Skeletal muscle tissue (tissue), 3 donors: ENCODE measurements at regions not wholly inside any gene's neighbourhood (a gene's known extent, or its start where the extent isn't known, plus 50 kb on each side); places are given as distances from the start of the nearest gene placed in this dataset.

Experiments
- H3K27ac ChIP-seq: one replicate; pipeline ENCODE4 v1.7.0; 2013; ENCODE audit warnings: mild to moderate bottlenecking, low read depth, low read length, inconsistent platforms
- H3K27me3 ChIP-seq, 3 donors: one replicate each; pipeline ENCODE4 v1.7.0; 2013; ENCODE audit warnings: low read length in 3 of 3; ENCODE audit not compliant: control insufficient read depth in 3 of 3, insufficient read depth in 3 of 3
- H3K36me3 ChIP-seq, 3 donors: one replicate each; pipeline ENCODE4 v1.7.0; 2013; ENCODE audit warnings: low read length in 3 of 3; ENCODE audit not compliant: control insufficient read depth in 3 of 3, insufficient read depth in 3 of 3
- H3K4me1 ChIP-seq, 3 donors: one replicate each; pipeline ENCODE4 v1.7.0; 2013; ENCODE audit warnings: low read length in 3 of 3, mild to moderate bottlenecking in 3 of 3; ENCODE audit not compliant: control insufficient read depth in 3 of 3, insufficient read depth in 3 of 3
- H3K4me3 ChIP-seq, 3 donors: one replicate each; pipeline ENCODE4 v1.7.0; 2013; ENCODE audit warnings: low read length in 3 of 3
- H3K9ac ChIP-seq, 3 donors: one replicate each; pipeline ENCODE4 v1.7.0; 2013; ENCODE audit warnings: low read length in 3 of 3, mild to moderate bottlenecking in 3 of 3, moderate library complexity in 2 of 3, low read depth in 1 of 3
- H3K9me3 ChIP-seq, 3 donors: one replicate each; pipeline ENCODE4 v1.7.0; 2013; ENCODE audit warnings: low read length in 3 of 3; ENCODE audit not compliant: control insufficient read depth in 3 of 3
- donor health status: Osteomylitis.

- H3K9me3 ChIP-seq = peaks cover 0 to 5% (median 0%) of the 10 kb centered on the region in 3 donors
- no peak overlapping the region for H3K27ac ChIP-seq
- H3K27me3 ChIP-seq = peaks cover 3 to 32% (median 8%) of the 10 kb centered on the region in 3 donors
- no peak overlapping the region for H3K4me3 ChIP-seq
- no peak overlapping the region for H3K9ac ChIP-seq
- no peaks in the 10 kb centered on the region for H3K4me1 ChIP-seq
- H3K36me3 ChIP-seq = no peaks in the 10 kb centered on the region
These were observed 141.1 kb upstream of the ETV3 start for GRCh38 chr1:157279138-157279801.

DNA sequence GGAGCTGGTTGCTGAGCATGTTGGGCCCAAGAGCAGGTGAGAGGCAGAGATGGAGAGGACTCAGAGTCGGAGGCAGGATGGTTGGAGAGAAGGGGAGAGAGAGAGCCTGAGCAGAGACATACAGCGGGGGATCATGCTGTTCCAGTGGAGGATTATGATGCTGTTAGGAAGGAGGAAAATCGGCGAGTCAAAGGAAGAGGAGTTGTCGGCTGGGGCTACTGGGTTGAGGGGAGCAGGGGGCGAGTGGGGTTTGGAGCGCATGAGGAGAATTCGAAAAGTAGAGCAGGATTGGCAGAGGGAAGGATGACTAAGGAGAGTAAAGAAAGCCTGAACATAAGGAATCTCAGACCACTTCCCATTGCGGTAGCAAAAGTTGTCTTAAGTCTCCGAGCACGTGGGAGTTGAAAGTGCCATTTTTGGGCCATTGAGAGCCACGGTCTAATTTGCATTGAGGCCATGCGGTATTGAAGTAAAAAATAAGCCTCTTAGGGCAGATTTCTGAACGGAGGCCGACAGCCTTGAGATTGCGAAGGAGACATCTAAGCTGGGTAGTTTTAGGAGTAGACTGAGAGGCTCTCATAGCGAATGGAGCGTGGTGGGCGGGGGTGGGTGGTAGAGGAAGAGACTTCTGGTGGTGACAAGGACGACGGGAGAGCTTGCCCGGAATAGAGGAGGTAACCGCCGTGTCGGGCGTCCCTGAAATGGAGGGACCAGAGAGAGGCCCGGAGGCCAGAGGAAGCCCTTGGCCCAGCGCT lies 140.4 kb upstream of the ETV3 start:
- Histone ChIP-seq H3K9ac (no peak overlapping the region), H3K9me3 (peaks cover 0 to 2% (median 0%) of the 10 kb centered on the region in 3 donors), H3K4me1 (no peaks in the 10 kb centered on the region), H3K4me3 (no peak overlapping the region), H3K36me3 (no peaks in the 10 kb centered on the region), H3K27ac (no peak overlapping the region), H3K27me3 (peaks cover 3 to 32% (median 8%) of the 10 kb centered on the region in 3 donors)

DNA sequence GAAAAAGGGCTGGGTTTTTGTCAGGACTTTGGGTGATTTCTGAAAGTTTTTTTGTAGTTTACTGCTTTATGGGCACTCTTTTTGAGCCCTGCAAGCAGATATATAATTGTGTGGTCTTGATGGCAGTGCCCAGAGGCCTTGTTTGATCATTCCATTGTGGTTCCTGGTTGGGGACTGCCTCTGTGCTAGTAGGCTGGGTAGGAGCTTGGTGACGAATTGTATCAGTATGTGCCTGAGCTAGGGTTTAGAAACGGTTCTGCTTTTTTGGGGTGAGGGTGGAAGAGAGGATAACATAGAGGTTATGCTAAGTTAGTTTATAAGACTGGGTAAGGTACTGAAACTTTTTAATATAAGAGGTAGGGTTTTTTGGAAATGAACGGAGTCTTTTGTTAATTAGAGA lies 139.7 kb upstream of the ETV3 start:
- H3K4me1 ChIP-seq = no peaks in the 10 kb centered on the region
- H3K36me3 ChIP-seq = no peaks in the 10 kb centered on the region
- H3K27ac ChIP-seq = no peak overlapping the region
- H3K9ac ChIP-seq = no peak overlapping the region
- H3K9me3 ChIP-seq = peaks cover 0 to 2% (median 0%) of the 10 kb centered on the region in 3 donors
- peaks cover 3 to 32% (median 8%) of the 10 kb centered on the region in 3 donors for H3K27me3 ChIP-seq
- H3K4me3 ChIP-seq = no peak overlapping the region

- no peaks in the 10 kb centered on the region for H3K4me1 ChIP-seq
- no peaks in the 10 kb centered on the region for H3K36me3 ChIP-seq
- H3K27ac ChIP-seq = no peak overlapping the region
- H3K9ac ChIP-seq = no peak overlapping the region
- peaks cover 0 to 2% (median 0%) of the 10 kb centered on the region in 3 donors for H3K9me3 ChIP-seq
- H3K4me3 ChIP-seq = no peak overlapping the region
- H3K27me3 ChIP-seq = peaks cover 3 to 29% (median 8%) of the 10 kb centered on the region in 3 donors
These were observed 139.1 kb upstream of the ETV3 start for GRCh38 chr1:157277281-157277680.

DNA sequence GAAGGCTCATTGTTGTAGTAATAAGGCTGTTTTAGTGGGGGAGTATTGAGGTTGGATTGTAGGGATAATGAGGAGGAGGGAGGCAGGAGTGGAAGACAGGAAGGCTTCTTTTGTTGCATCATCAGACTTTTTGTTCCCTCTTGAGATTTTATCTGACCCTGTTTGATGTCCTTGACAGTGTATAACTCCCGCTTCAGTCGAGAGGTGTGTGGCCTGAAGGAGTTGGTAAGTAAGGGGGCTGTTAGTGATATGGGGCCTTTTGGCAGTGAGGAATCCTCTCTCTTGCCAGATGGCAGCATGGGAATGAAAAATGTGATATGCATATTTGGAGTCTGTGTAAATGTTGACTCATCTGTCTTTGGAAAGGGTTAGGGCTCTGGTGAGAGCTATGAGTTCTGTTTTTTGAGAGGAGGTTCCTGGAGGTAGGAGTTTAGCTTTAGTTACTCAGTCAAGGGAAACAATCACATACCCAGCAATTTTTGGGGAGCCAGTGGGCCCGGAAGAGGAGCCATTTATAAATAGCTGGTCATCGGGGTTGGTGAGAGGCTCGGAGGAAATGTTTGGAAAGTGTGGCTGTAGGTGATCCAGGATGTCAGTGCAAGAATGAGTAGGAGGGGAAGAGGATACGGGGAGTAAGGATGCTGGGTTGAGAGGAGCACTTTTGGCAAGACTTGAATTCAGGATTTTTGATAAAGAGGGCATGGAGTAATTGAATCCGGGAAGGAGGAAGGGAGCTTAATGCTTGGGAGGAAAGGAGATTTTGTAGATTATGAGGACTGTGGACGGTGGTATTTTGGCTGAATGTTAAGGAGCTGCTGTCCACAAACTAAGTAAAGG lies 136.7 kb upstream of the ETV3 start:
- Histone ChIP-seq H3K27ac (no peak overlapping the region), H3K36me3 (no peaks in the 10 kb centered on the region), H3K27me3 (peaks cover 3 to 26% (median 8%) of the 10 kb centered on the region in 3 donors), H3K9ac (no peak overlapping the region), H3K9me3 (no peaks in the 10 kb centered on the region), H3K4me1 (no peaks in the 10 kb centered on the region), H3K4me3 (no peak overlapping the region)

DNA sequence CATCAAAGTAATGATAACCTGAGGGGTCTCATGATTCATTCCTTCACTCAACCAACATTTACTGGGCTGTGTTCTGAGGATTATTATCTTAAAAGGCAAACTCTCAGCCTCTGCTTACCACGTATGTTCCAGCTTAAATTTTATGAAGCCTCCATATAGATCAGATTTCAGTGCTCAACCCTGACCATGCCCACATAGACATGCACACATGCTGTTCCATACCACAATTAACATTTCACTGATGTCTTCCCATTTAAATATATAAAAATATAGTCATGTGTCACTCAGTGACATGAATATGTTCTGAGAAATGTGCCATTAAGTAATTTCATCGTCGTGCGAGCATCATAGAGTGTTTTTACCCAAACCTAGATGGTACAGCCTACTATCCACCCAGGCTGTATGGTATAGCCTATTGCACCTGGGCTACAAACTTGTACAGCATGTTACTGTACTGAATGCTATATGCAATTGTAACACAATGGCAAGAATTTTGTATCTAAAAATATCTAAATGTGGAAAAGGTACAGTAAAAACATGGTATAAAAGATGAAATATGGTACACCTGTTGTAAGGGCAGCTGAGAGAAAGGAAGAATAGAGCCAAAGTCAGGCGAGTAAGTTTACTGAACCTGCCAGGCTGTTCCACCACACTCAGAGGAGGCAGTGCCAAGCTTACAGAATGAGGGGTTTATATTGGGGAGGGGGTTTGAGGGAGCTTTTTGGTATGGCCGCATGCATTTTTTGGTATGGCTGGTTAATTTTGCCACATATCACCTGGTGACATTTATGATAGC lies 134.7 kb upstream of the ETV3 start:
- no peaks in the 10 kb centered on the region for H3K36me3 ChIP-seq
- H3K9ac ChIP-seq = no peak overlapping the region
- peaks cover 3 to 8% (median 5%) of the 10 kb centered on the region in 3 donors for H3K27me3 ChIP-seq
- H3K9me3 ChIP-seq = no peaks in the 10 kb centered on the region
- H3K27ac ChIP-seq = no peak overlapping the region
- H3K4me1 ChIP-seq = no peaks in the 10 kb centered on the region
- H3K4me3 ChIP-seq = no peak overlapping the region

DNA sequence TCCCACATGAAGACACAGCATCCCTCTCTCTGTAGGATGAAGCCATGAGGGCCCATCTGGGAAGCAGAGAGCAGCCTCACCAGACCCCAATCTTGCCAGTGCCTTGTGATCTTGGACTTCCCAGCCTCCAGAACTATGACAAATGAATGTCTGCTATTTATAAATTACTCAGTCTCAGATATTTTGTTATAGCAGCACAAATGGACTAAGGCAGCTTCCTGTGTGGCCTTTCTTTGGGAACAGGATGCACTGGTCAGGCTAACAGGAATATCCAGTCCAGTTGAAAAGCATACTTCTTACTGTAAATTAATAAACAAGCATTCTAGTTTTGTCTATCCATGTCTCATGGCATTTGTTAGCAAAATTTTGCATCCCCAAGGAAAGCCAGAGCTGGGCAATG lies 134.1 kb upstream of the ETV3 start:
- no peaks in the 10 kb centered on the region for H3K9me3 ChIP-seq
- no peak overlapping the region for H3K4me3 ChIP-seq
- H3K27me3 ChIP-seq = peaks cover 3 to 5% (median 5%) of the 10 kb centered on the region in 3 donors
- H3K27ac ChIP-seq = no peak overlapping the region
- H3K9ac ChIP-seq = no peak overlapping the region
- H3K36me3 ChIP-seq = no peaks in the 10 kb centered on the region
- no peaks in the 10 kb centered on the region for H3K4me1 ChIP-seq

- no peak overlapping the region for H3K27ac ChIP-seq
- no peaks in the 10 kb centered on the region for H3K4me1 ChIP-seq
- no peak overlapping the region for H3K9ac ChIP-seq
- peaks cover 3 to 4% (median 4%) of the 10 kb centered on the region in 3 donors for H3K27me3 ChIP-seq
- H3K4me3 ChIP-seq = no peak overlapping the region
- H3K9me3 ChIP-seq = no peaks in the 10 kb centered on the region
- H3K36me3 ChIP-seq = no peaks in the 10 kb centered on the region
These were observed 132.6 kb upstream of the ETV3 start for GRCh38 chr1:157270705-157271274.

GRCh38 chr1:157269656-157270375 lies 131.6 kb upstream of the ETV3 start:
- no peak overlapping the region for H3K4me3 ChIP-seq
- no peaks in the 10 kb centered on the region for H3K36me3 ChIP-seq
- H3K9me3 ChIP-seq = no peaks in the 10 kb centered on the region

More at GRCh38 chr1:157269656-157270375, 131.6 kb upstream of the ETV3 start:
- Histone ChIP-seq H3K9ac (no peak overlapping the region), H3K27ac (no peak overlapping the region), H3K4me1 (no peaks in the 10 kb centered on the region), H3K27me3 (peaks cover 0 to 3% (median 0%) of the 10 kb centered on the region in 3 donors)
